Hepatocyte (in vitro differentiated cells): ENCODE measurements at regions not wholly inside any gene's neighbourhood (a gene's known extent, or its start where the extent isn't known, plus 50 kb on each side); places are given as distances from the start of the nearest gene placed in this dataset.

Experiments used
- EZH2 ChIP-seq: fragments of 200-600 bp; sonication (generic); IDR thresholded peaks from 2 replicates; pipeline ENCODE4 v1.6.1; 2016; ENCODE audit warnings: antibody characterized with exemption, mild to moderate bottlenecking, borderline replicate concordance
- TF ChIP-seq, protein P1 (sequence below): fragments of 200-600 bp; sonication (generic); IDR thresholded peaks from 2 replicates; pipeline ENCODE4 v1.5.1; 2016; ENCODE audit warnings: antibody characterized with exemption, mild to moderate bottlenecking; ENCODE audit not compliant: poor library complexity

DNA sequence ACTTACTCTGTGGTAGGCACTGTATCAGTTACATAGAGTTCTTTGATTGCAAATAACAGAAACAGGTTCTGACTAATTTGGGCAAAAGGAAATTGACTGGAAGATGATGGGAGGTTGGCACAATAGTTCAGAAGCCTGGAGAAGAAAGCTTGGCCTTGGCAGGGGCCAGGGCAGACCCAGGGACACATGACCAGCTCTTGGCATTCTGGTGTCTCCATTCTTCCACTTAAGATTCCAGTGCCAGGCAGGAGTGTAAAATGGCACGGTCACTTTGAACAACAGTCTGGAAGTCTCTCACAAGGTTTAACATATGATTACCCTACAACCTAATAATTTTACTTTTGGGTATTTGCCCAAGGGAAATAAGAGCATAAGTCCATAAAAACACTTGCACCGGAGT is 175.9 kb downstream of the BCOR start:
- TF ChIP-seq, protein P1, sequence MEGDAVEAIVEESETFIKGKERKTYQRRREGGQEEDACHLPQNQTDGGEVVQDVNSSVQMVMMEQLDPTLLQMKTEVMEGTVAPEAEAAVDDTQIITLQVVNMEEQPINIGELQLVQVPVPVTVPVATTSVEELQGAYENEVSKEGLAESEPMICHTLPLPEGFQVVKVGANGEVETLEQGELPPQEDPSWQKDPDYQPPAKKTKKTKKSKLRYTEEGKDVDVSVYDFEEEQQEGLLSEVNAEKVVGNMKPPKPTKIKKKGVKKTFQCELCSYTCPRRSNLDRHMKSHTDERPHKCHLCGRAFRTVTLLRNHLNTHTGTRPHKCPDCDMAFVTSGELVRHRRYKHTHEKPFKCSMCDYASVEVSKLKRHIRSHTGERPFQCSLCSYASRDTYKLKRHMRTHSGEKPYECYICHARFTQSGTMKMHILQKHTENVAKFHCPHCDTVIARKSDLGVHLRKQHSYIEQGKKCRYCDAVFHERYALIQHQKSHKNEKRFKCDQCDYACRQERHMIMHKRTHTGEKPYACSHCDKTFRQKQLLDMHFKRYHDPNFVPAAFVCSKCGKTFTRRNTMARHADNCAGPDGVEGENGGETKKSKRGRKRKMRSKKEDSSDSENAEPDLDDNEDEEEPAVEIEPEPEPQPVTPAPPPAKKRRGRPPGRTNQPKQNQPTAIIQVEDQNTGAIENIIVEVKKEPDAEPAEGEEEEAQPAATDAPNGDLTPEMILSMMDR, result no peak
- TF ChIP-seq EZH2, result no peak
